ENCODE measurements at regions not wholly inside any gene's neighbourhood (a gene's known extent, or its start where the extent isn't known, plus 50 kb on each side); places are given as distances from the start of the nearest gene placed in this dataset.

DNA sequence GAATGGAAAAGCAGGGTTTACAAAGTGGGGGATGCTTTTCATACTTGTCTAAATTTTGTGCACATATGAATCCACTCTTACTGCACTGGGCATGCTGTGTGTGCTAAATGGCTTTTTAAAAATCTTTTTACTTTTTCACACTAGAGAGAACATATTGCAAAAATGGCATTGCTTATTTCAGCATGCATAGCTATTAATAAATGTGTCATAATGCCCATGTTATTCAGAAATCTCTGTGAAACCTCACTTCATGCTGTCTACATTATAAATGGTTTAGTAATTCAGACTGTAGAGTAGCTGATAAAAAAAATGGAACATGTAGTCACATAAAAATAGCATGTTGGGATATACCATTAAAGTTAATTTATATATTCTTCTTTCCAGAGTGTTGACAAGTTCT is 593.8 kb downstream of the RPL10L start:
- no peaks in the 10 kb centered on the region for H3K9me3 Mint-ChIP-seq (ENCODE audit: low read depth)
- no peaks in the 10 kb centered on the region for H3K4me1 Mint-ChIP-seq
- H3K27me3 Mint-ChIP-seq = no peaks in the 10 kb centered on the region
- no peaks in the 10 kb centered on the region for H3K36me3 Mint-ChIP-seq (ENCODE audit: low read depth)
- H3K27ac Mint-ChIP-seq = no peak overlapping the region
- ChIA-PET CTCF (no interaction called here), POLR2A (no interaction called here)
- no peak overlapping the region for H3K4me3 Mint-ChIP-seq
- no peak for ATAC-seq
- DNase-seq = no peak
- intact Hi-C loops (cut with DNase I, micrococcal nuclease) = no loop called here

DNA sequence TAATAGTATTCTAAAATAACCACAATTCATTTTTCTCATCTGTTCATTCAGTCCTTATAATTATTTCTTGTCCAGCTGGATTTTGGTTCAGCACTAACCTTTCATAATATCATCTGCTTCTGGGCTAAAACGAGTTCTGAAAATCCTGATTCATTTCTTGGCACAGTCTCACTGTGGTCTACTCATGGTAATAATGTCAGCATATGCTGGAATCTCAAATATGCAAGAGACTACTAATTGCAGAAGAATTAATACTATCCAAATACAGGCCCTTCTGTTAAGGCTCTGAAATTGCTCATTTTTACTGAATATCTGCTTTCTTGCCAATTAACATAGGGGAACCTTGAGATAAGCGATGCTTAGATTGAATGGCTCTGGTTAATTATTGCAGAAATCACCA is 597.1 kb downstream of the RPL10L start:
- Mint-ChIP-seq H3K4me3 (no peak overlapping the region), H3K27ac (no peak overlapping the region), H3K9me3 (ENCODE audit: low read depth) (peaks cover 1% of the 10 kb centered on the region), H3K4me1 (no peaks in the 10 kb centered on the region), H3K36me3 (ENCODE audit: low read depth) (no peaks in the 10 kb centered on the region), H3K27me3 (no peaks in the 10 kb centered on the region)
- DNase-seq (no peak), ATAC-seq (no peak)
- POLR2A ChIA-PET = no interaction called here
- CTCF ChIA-PET = no interaction called here
- intact Hi-C loops (cut with DNase I, micrococcal nuclease) = no loop called here

DNA sequence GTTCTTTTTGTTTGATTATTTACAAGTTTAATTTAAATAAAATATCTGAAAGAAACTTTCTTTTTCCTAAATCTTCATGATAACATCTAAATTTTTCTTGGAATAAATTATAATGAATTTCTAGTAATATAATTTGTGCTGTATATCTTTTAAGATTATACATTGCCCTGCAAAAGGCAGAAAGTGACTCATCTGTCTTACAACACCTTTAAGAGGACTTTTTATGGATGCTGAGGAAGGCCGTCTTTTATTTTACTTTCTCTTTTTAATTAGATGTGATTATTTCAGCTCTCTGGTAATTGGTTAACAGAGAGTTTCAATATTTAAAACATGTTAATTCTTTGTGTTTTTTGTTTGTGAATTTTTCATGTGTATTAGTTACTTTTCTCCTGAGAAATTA is 598.4 kb downstream of the RPL10L start:
- DNase-seq = no peak
- Mint-ChIP-seq H3K4me1 (no peaks in the 10 kb centered on the region), H3K36me3 (ENCODE audit: low read depth) (no peaks in the 10 kb centered on the region), H3K9me3 (ENCODE audit: low read depth) (peaks cover 1% of the 10 kb centered on the region), H3K27me3 (no peaks in the 10 kb centered on the region), H3K4me3 (no peak overlapping the region), H3K27ac (no peak overlapping the region)
- intact Hi-C loops (cut with DNase I, micrococcal nuclease) = no loop called here
- ATAC-seq = no peak
- ChIA-PET POLR2A (no interaction called here), CTCF (no interaction called here)

DNA sequence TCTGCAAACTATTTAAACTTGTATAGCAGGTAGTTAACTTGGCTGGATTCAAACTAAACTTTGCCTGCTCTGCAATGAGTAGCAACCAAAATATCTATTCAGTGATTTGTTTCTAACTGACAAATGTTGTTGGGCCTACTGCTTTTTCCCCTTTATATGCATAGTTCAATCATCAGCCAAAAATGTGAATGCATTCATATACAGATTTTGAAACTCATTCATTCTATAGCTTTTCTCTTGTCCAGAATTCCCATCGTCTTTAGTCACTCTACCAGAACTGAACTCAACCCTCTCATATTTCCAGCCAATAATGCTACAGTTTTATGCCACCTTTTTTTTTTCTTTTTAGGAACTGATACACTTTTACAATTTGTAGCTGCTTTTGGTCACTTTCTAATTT is 599.8 kb downstream of the RPL10L start:
- DNase-seq (no peak), ATAC-seq (no peak)
- ChIA-PET POLR2A (interaction anchor here (0.6 kb wide), 1 partner anchor 75 kb away, joined by 10 read pairs; no protein-coding TSS in a partner anchor), CTCF (no interaction called here)
- no peak overlapping the region for H3K4me3 Mint-ChIP-seq
- intact Hi-C loops (cut with DNase I, micrococcal nuclease) = no loop called here
- H3K9me3 Mint-ChIP-seq (ENCODE audit: low read depth) = peaks cover 6% of the 10 kb centered on the region
- H3K27ac Mint-ChIP-seq = no peak overlapping the region
- no peaks in the 10 kb centered on the region for H3K4me1 Mint-ChIP-seq
- H3K27me3 Mint-ChIP-seq = no peaks in the 10 kb centered on the region
- no peaks in the 10 kb centered on the region for H3K36me3 Mint-ChIP-seq (ENCODE audit: low read depth)

DNA sequence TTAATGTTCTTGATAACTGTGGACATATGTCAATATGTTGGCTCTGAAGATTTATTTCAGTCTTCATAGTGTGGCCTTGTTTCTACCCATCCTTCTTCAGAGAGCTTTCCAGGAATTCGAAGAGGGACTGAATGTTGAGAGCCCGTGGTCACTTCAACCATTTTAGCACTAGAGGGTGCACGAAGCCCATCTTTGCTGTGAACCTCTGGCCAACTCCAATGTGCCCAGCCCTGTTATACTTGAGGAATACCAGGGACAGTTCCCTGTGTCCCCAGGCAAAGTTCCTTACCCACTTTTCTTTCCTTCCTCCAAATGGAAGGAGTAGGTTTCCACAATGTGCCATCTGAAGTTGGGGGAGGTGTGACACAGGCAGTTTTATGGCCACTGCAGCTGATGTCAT is 603.5 kb downstream of the RPL10L start:
- ChIA-PET CTCF (no interaction called here), POLR2A (no interaction called here)
- intact Hi-C loops (cut with DNase I, micrococcal nuclease) = no loop called here
- H3K9me3 Mint-ChIP-seq (ENCODE audit: low read depth) = peaks cover 9% of the 10 kb centered on the region
- no peak overlapping the region for H3K4me3 Mint-ChIP-seq
- no peaks in the 10 kb centered on the region for H3K27me3 Mint-ChIP-seq
- DNase-seq = no peak
- H3K27ac Mint-ChIP-seq = no peak overlapping the region
- no peak for ATAC-seq
- no peaks in the 10 kb centered on the region for H3K4me1 Mint-ChIP-seq
- H3K36me3 Mint-ChIP-seq (ENCODE audit: low read depth) = no peaks in the 10 kb centered on the region

DNA sequence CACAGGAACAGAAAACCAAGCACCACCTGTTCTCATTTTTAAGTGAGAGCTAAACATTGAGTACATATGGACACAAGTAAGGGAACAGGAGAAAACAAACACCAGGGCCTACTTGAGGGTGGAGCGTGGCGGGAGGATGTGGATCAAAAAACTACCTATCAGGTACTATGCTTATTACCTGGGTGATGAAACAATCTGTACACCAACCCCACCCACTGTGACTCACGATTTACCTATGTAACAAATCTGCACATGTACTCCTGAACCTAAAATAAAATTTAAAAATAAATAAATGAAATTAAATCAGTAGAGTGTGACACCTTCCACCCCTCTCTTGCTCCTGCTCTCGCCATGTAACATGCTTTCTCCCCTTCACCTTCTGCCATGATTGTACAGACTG is 615.5 kb downstream of the RPL10L start:
- peaks cover 8% of the 10 kb centered on the region for H3K9me3 Mint-ChIP-seq (ENCODE audit: low read depth)
- no peak overlapping the region for H3K4me3 Mint-ChIP-seq
- no peak for DNase-seq
- ChIA-PET POLR2A (no interaction called here), CTCF (no interaction called here)
- no peaks in the 10 kb centered on the region for H3K27me3 Mint-ChIP-seq
- no peaks in the 10 kb centered on the region for H3K4me1 Mint-ChIP-seq
- intact Hi-C loops (cut with DNase I, micrococcal nuclease) = no loop called here
- no peaks in the 10 kb centered on the region for H3K36me3 Mint-ChIP-seq (ENCODE audit: low read depth)
- ATAC-seq = no peak
- no peak overlapping the region for H3K27ac Mint-ChIP-seq

DNA sequence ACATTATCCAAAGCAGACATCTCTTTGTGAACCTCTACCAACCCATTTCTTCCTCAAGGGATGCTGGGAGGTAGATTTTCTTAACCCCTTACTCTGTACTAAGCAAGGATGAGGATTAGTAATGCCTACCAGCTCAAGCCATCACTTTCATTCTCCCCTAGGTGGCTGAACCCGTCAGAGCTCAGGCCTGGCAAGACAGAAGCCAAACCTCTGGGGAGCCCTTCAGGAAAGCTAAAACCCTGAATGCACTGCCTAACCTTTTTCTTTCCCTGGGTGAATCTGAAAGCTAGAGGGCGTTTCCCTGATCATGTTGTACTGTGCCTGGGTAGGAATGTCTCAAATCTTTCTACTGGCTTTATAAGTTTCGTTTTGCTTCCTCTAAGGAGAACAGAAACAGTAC is 617.3 kb downstream of the RPL10L start:
- Mint-ChIP-seq H3K27ac (no peak overlapping the region), H3K4me1 (no peaks in the 10 kb centered on the region), H3K4me3 (no peak overlapping the region), H3K36me3 (ENCODE audit: low read depth) (no peaks in the 10 kb centered on the region), H3K9me3 (ENCODE audit: low read depth) (peaks cover 4% of the 10 kb centered on the region), H3K27me3 (no peaks in the 10 kb centered on the region)
- intact Hi-C loops (cut with DNase I, micrococcal nuclease) = no loop called here
- POLR2A ChIA-PET = no interaction called here
- CTCF ChIA-PET = no interaction called here
- DNase-seq (no peak), ATAC-seq (no peak)

DNA sequence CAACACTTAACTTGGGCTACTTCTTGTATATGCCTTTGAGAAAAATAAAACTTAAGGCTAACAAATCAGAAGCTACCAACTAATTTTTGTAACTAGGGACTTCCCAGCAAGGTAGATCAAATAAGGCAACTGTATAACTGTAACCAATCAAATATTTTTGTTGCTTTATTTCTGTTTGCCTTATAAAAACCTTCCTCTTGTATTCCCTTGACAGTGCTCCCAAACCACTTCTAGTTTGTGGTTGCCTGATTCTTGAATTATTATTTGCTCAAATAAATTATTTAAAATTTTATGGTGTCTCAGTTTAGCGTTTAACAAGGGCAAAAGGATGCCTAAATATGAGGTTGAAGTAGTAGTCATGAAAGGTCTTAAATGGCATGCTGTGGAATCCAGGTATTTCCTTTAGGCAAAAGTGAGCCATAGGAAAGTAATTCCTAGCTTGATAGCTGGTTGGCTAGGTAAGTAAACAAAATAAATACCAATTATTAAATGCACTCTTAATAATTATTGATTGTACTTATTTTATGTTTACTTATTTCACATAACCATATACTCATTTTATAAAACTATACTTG is 632.6 kb downstream of the RPL10L start:
- ChIA-PET CTCF (no interaction called here), POLR2A (no interaction called here)
- Mint-ChIP-seq H3K27ac (no peak overlapping the region), H3K9me3 (ENCODE audit: low read depth) (peaks cover 8% of the 10 kb centered on the region), H3K4me1 (no peaks in the 10 kb centered on the region), H3K36me3 (ENCODE audit: low read depth) (no peaks in the 10 kb centered on the region), H3K27me3 (no peaks in the 10 kb centered on the region), H3K4me3 (no peak overlapping the region)
- intact Hi-C loops (cut with DNase I, micrococcal nuclease) = no loop called here
- DNase-seq (no peak), ATAC-seq (no peak)

DNA sequence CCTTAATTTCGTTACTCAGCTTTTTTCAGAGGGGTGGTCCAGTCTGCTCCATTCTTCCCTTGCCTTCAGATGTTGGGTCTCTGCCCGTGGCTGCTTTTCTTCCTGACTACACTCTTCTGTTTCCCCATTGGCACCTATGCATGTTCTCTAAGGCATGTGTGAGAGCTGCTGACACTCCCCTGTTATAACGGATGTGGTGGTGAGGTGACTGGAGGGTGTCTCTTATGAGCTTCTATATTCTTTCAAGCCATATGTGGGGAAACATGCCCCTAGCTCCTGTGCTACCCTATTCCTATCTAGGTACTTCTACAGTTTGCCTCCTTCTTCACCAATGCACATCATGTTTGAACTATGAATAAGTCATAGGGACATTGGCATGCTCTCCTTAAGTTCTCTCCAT is 643.2 kb downstream of the RPL10L start:
- ChIA-PET CTCF (no interaction called here), POLR2A (no interaction called here)
- Mint-ChIP-seq H3K36me3 (ENCODE audit: low read depth) (no peaks in the 10 kb centered on the region), H3K4me3 (no peak overlapping the region), H3K27me3 (no peaks in the 10 kb centered on the region), H3K4me1 (no peaks in the 10 kb centered on the region), H3K9me3 (ENCODE audit: low read depth) (peaks cover 25% of the 10 kb centered on the region), H3K27ac (no peak overlapping the region)
- ATAC-seq (no peak), DNase-seq (no peak)
- intact Hi-C loops (cut with DNase I, micrococcal nuclease) = no loop called here

DNA sequence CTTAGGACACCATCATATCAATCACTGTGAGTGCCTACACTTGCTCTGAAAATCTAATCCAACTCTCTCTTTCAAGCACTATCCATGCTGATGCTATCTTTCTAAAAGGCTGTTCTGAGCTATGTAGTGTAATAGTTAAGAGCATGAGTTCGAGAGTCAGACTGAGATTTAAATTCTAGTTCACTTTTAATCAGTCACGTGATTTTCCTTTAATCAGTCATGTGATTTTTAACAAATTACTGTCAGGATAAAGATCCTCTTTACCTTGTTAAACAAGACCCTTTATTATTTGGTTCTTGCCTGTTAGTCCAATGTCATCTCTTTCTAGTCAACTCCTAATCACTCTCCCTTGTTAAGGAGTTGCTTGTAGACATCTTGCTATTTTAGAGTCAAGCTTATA is 653.0 kb downstream of the RPL10L start:
- no peak for DNase-seq
- Mint-ChIP-seq H3K27ac (no peak overlapping the region), H3K36me3 (ENCODE audit: low read depth) (no peaks in the 10 kb centered on the region), H3K4me3 (no peak overlapping the region), H3K4me1 (no peaks in the 10 kb centered on the region), H3K9me3 (ENCODE audit: low read depth) (no peaks in the 10 kb centered on the region), H3K27me3 (no peaks in the 10 kb centered on the region)
- no peak for ATAC-seq
- POLR2A ChIA-PET = no interaction called here
- intact Hi-C loops (cut with DNase I, micrococcal nuclease) = no loop called here
- CTCF ChIA-PET = no interaction called here

DNA sequence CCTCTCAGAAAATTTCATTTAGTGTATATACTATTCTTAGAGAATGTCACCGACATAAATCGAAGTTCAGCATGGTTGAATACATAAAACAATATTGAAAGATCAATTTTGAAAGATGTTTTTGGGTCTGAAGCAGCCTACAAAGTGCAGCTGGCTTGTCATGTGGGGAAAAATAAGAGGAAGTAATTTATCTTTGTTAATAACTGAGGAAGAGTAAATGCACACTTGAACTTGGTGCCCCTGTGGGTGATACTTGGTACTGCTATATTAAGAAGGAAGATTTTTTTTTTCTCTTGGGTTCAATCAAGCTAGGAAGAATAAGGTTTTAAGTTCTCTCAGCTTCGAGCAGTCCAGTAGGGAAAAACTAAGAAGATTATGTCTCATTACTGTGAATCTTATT is 661.3 kb downstream of the RPL10L start:
- ChIA-PET POLR2A (no interaction called here), CTCF (no interaction called here)
- no peaks in the 10 kb centered on the region for H3K27me3 Mint-ChIP-seq
- H3K9me3 Mint-ChIP-seq (ENCODE audit: low read depth) = peaks cover 5% of the 10 kb centered on the region
- H3K4me1 Mint-ChIP-seq = no peaks in the 10 kb centered on the region
- intact Hi-C loops (cut with DNase I, micrococcal nuclease) = no loop called here
- ATAC-seq = no peak
- no peak for DNase-seq
- H3K36me3 Mint-ChIP-seq (ENCODE audit: low read depth) = no peaks in the 10 kb centered on the region
- no peak overlapping the region for H3K27ac Mint-ChIP-seq
- no peak overlapping the region for H3K4me3 Mint-ChIP-seq

DNA sequence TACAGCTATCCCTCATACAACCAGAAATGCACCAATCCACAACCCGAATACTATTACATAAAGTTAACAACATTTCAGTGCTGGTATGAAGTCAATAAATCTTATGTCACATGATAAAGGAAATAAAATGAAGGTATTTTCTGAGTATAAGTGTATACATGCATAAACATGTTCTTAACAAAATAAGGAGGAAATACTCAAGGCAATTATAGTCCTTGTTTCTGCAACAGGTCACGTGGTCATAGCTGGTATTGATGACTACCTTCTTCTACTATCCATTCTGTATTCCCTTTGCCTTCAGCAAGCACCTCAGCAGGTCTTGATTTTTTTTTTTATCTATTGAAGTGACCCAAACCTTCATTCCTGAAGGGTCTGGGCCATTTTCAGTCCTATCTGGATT is 675.6 kb downstream of the RPL10L start:
- H3K4me3 Mint-ChIP-seq = no peak overlapping the region
- ChIA-PET POLR2A (no interaction called here), CTCF (no interaction called here)
- no peaks in the 10 kb centered on the region for H3K9me3 Mint-ChIP-seq (ENCODE audit: low read depth)
- H3K27ac Mint-ChIP-seq = no peak overlapping the region
- DNase-seq (no peak), ATAC-seq (no peak)
- intact Hi-C loops (cut with DNase I, micrococcal nuclease) = no loop called here
- no peaks in the 10 kb centered on the region for H3K36me3 Mint-ChIP-seq (ENCODE audit: low read depth)
- H3K4me1 Mint-ChIP-seq = no peaks in the 10 kb centered on the region
- H3K27me3 Mint-ChIP-seq = no peaks in the 10 kb centered on the region

DNA sequence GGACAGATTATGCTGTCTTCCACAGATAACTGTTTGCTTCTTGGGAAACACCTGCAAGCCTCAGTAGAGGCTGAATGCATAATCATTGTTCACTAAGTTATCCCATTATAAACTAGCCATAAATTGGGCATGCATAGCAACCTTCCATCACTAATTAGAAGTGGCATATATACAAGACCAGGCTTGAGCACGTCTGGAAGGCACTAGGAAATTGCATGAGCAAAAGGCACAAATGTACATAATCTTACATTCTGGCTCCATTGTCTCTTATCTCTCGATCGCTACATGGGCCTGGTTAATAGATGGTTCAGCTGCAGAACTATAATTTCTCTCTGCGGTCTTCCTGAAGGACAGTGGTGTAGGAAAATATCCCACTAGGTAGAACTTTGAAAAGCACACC is 679.2 kb downstream of the RPL10L start:
- POLR2A ChIA-PET = no interaction called here
- ATAC-seq (no peak), DNase-seq (no peak)
- peaks cover 2% of the 10 kb centered on the region for H3K9me3 Mint-ChIP-seq (ENCODE audit: low read depth)
- no peaks in the 10 kb centered on the region for H3K36me3 Mint-ChIP-seq (ENCODE audit: low read depth)
- H3K4me3 Mint-ChIP-seq = no peak overlapping the region
- H3K4me1 Mint-ChIP-seq = no peaks in the 10 kb centered on the region
- H3K27ac Mint-ChIP-seq = no peak overlapping the region
- H3K27me3 Mint-ChIP-seq = no peaks in the 10 kb centered on the region
- CTCF ChIA-PET = interaction anchor here (1.5 kb wide), 1 partner anchor 12 kb away, joined by 3 read pairs; no protein-coding TSS in a partner anchor
- intact Hi-C loops (cut with DNase I, micrococcal nuclease) = no loop called here

All from activated CD4-positive, alpha-beta T cell treated with anti-CD3 and anti-CD28 coated beads for 36 hours (primary cell).